Caco-2 (cell line): ENCODE measurements at regions not wholly inside any gene's neighbourhood (a gene's known extent, or its start where the extent isn't known, plus 50 kb on each side); places are given as distances from the start of the nearest gene placed in this dataset.

ENCODE experiments used
- BruUV-seq: library from RNA; stranded (reverse); fragments of 400-500 nt; replicated peaks from 2 replicates; lab custom pipeline; 2021; lab: Mats Ljungman, UMichigan
- CTCF ChIA-PET: fragments of 300-600 bp; sonication (Branson Sonifier 250); formaldehyde crosslinking; loops from one replicate; lab custom pipeline; 2022; ENCODE audit warnings: antibody characterized with exemption; lab: Charles Lee
- POLR2A ChIA-PET: fragments of 300-600 bp; sonication (Branson Sonifier 250); formaldehyde crosslinking; loops from one replicate; lab custom pipeline; 2022; ENCODE audit warnings: antibody characterized with exemption; lab: Charles Lee
- DNase-seq, 2 experiments: peaks; one replicate each; pipeline versions ENCODE4 v3.0.0 to v3.0.0-alpha.2; 2020 to 2022
- H3K27me3 ChIP-seq: replicated peaks from 2 replicates; pipeline ENCODE4 v1.6.0; 2011; ENCODE audit warnings: low read length; ENCODE audit not compliant: control insufficient read depth, insufficient read depth
- H3K36me3 ChIP-seq: 2 replicates; pipeline ENCODE4 v1.5.1; 2011; ENCODE audit warnings: low read length; ENCODE audit not compliant: control insufficient read depth, insufficient read depth
- H3K4me1 ChIP-seq: fragments of 250-450 bp; sonication (Bioruptor Pico); 2 replicates; pipeline ENCODE4 v1.5.1; 2020; ENCODE audit warnings: mild to moderate bottlenecking
- H3K4me3 ChIP-seq: 2 replicates; pipeline ENCODE4 v1.5.1; 2011; ENCODE audit warnings: low read depth, mild to moderate bottlenecking, control low read depth, low read length
- H3K9me3 ChIP-seq: fragments of 250-450 bp; sonication (Bioruptor Pico); 2 replicates; pipeline ENCODE4 v1.5.1; 2020; ENCODE audit warnings: mild to moderate bottlenecking, moderate library complexity
- H3K27ac Mint-ChIP-seq: one replicate; pipeline ENCODE4 v1.8.0; 2022; ENCODE audit warnings: mixed read lengths; ENCODE audit not compliant: unreplicated experiment
- H3K27me3 Mint-ChIP-seq: one replicate; pipeline ENCODE4 v1.8.0; 2022; ENCODE audit warnings: mixed read lengths; ENCODE audit not compliant: insufficient read depth, unreplicated experiment
- H3K36me3 Mint-ChIP-seq: one replicate; pipeline ENCODE4 v1.8.0; 2022; ENCODE audit warnings: mild to moderate bottlenecking, mixed read lengths; ENCODE audit not compliant: insufficient read depth, unreplicated experiment
- H3K4me1 Mint-ChIP-seq: one replicate; pipeline ENCODE4 v1.8.0; 2022; ENCODE audit warnings: low read depth, mixed read lengths; ENCODE audit not compliant: unreplicated experiment
- H3K4me3 Mint-ChIP-seq: one replicate; pipeline ENCODE4 v1.8.0; 2022; ENCODE audit warnings: mild to moderate bottlenecking, moderate library complexity, mixed read lengths; ENCODE audit not compliant: unreplicated experiment
- H3K9me3 Mint-ChIP-seq: one replicate; pipeline ENCODE4 v1.8.0; 2022; ENCODE audit warnings: mixed read lengths; ENCODE audit not compliant: unreplicated experiment
- CTCF ChIP-seq, 2 experiments: fragments of 200-600 bp in 1 of 2; IDR thresholded peaks; 1 replicate in 1 of 2; 2 replicates in 1 of 2; pipeline versions ENCODE4 v1.5.1 to v1.8.0; 2011 to 2022; ENCODE audit warnings: antibody characterized with exemption in 1 of 2, control low read depth in 1 of 2, inconsistent platforms in 1 of 2, low read depth in 1 of 2, low read length in 1 of 2, mild to moderate bottlenecking in 1 of 2, moderate library complexity in 1 of 2; ENCODE audit not compliant: insufficient read depth in 1 of 2, severe bottlenecking in 1 of 2, unreplicated experiment in 1 of 2
- intact Hi-C: fragments of 100-400 bp; cut with micrococcal nuclease; formaldehyde crosslinking; loops from one replicate; pipeline ENCODE4 v1.10.0; 2022; ENCODE audit not compliant: unreplicated experiment

DNA sequence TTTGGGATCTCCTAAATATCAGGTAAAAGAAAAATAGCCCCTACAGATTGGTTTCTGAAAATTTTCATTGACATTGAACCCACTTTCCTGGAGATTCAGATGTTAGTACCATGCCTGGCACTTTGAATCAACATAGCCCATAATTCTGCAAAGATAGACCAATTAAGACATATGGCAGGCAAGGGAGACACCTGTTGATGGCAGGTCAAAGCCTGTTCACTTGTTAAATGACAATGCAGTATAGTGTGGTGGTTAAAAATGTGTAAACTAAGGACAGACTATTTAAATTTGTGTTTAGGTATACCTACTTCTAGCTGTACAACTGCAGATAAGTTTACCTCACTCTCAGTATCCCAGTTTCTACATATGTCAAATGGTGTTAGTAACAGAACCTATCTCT is 178.1 kb upstream of the MMADHC start:
- intact Hi-C loops, result loop anchor here (2.0 kb wide), 1 partner anchor 169 kb away; no protein-coding TSS in a partner anchor
- Histone ChIP-seq H3K36me3 (no peaks in the 10 kb centered on the region), H3K27me3 (no peaks in the 10 kb centered on the region), H3K4me3 (no peak overlapping the region), H3K4me1 (no peaks in the 10 kb centered on the region), H3K9me3 (no peaks in the 10 kb centered on the region)
- Mint-ChIP-seq H3K27me3 (no peaks in the 10 kb centered on the region), H3K36me3 (no peaks in the 10 kb centered on the region), H3K9me3 (no peaks in the 10 kb centered on the region), H3K27ac (no peak overlapping the region), H3K4me3 (no peak overlapping the region), H3K4me1 (no peaks in the 10 kb centered on the region)
- BruUV-seq, result no TSS peak
- no peak for DNase-seq
- no peak for TF ChIP-seq CTCF (IDR thresholded peaks at IDR 0.05; ENCODE audit: insufficient read depth in 1 of 2, low read depth in 1 of 2, low read length in 1 of 2, severe bottlenecking in 1 of 2, unreplicated experiment in 1 of 2)
- CTCF ChIA-PET, result no interaction called here
- POLR2A ChIA-PET, result no interaction called here

GRCh38 chr2:149765003-149765402 is 177.4 kb upstream of the MMADHC start:
- H3K4me3 Mint-ChIP-seq, result no peak overlapping the region
- BruUV-seq, result no TSS peak
- H3K36me3 Mint-ChIP-seq, result no peaks in the 10 kb centered on the region

GRCh38 chr2:149763358-149763757 is 175.8 kb upstream of the MMADHC start:
- no TSS peak for BruUV-seq
- ChIA-PET CTCF (no interaction called here), POLR2A (no interaction called here)
- DNase-seq, result no peak
- Histone ChIP-seq H3K4me1 (no peaks in the 10 kb centered on the region), H3K4me3 (no peak overlapping the region), H3K9me3 (0 out of 2 replicates have a peak, but pooled peaks cover 1% of the 10 kb centered on the region), H3K36me3 (no peaks in the 10 kb centered on the region), H3K27me3 (no peaks in the 10 kb centered on the region)
- Mint-ChIP-seq H3K27ac (no peak overlapping the region), H3K9me3 (no peaks in the 10 kb centered on the region), H3K4me1 (no peaks in the 10 kb centered on the region), H3K36me3 (no peaks in the 10 kb centered on the region), H3K27me3 (no peaks in the 10 kb centered on the region), H3K4me3 (no peak overlapping the region)
- intact Hi-C loops, result no loop called here
- no peak for TF ChIP-seq CTCF (IDR thresholded peaks at IDR 0.05; ENCODE audit: insufficient read depth in 1 of 2, low read depth in 1 of 2, low read length in 1 of 2, severe bottlenecking in 1 of 2, unreplicated experiment in 1 of 2)

More at GRCh38 chr2:149765003-149765402, 177.4 kb upstream of the MMADHC start:
- no peak for TF ChIP-seq CTCF (IDR thresholded peaks at IDR 0.05; ENCODE audit: insufficient read depth in 1 of 2, low read depth in 1 of 2, low read length in 1 of 2, severe bottlenecking in 1 of 2, unreplicated experiment in 1 of 2)
- Histone ChIP-seq H3K4me1 (no peaks in the 10 kb centered on the region), H3K36me3 (no peaks in the 10 kb centered on the region), H3K9me3 (no peaks in the 10 kb centered on the region), H3K4me3 (no peak overlapping the region), H3K27me3 (no peaks in the 10 kb centered on the region)
- CTCF ChIA-PET, result no interaction called here
- H3K27me3 Mint-ChIP-seq, result no peaks in the 10 kb centered on the region
- no peaks in the 10 kb centered on the region for H3K4me1 Mint-ChIP-seq
- DNase-seq, result no peak
- no peak overlapping the region for H3K27ac Mint-ChIP-seq
- intact Hi-C loops, result loop anchor here (2.0 kb wide), 1 partner anchor 168 kb away; no protein-coding TSS in a partner anchor
- H3K9me3 Mint-ChIP-seq, result no peaks in the 10 kb centered on the region
- POLR2A ChIA-PET, result no interaction called here
